ENCODE measurements at regions not wholly inside any gene's neighbourhood (a gene's known extent, or its start where the extent isn't known, plus 50 kb on each side); places are given as distances from the start of the nearest gene placed in this dataset.

GRCh38 chr1:82972841-82973553 lies 1025.9 kb downstream of the TTLL7 start:
- intact Hi-C loops (cut with DNase I), result no loop called here
- no peaks in the 10 kb centered on the region for H3K4me1 ChIP-seq
- no peak for DNase-seq
- H3K4me3 ChIP-seq, result no peak overlapping the region
- no peak for TF ChIP-seq CTCF (IDR thresholded peaks at IDR 0.05)
- no peaks in the 10 kb centered on the region for H3K27me3 ChIP-seq
- no peak overlapping the region for H3K27ac ChIP-seq
- no peaks in the 10 kb centered on the region for H3K36me3 ChIP-seq
- WGBS, 2 donors, result 88 to 89% methylated on average over 15 of the region's 15 CpGs
- no peak for ATAC-seq
- no peaks in the 10 kb centered on the region for H3K9me3 ChIP-seq

DNA sequence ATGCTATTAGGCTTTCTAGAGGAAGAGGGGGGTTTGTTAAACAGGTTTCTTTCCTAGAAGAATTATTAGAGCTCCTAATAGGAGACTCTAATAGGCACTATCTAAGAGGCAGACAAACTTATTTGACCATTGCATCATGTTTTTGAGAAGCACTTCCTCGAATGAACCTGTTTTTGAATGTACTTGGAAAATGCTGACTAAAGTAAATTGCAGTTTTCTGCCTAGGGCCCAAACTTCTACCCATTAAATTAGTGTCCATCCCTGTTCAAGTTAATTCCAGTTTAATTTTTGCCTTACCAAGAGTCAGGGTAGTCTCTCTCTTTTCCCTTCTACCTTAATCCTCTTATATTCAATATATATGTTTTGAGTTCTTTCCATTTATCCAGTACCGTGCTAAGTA lies 1029.6 kb downstream of the TTLL7 start:
- Histone ChIP-seq H3K27me3 (no peaks in the 10 kb centered on the region), H3K4me1 (no peaks in the 10 kb centered on the region), H3K27ac (no peak overlapping the region), H3K9me3 (peaks cover 0 to under 1% (median 0%) of the 10 kb centered on the region in 11 donors), H3K36me3 (no peaks in the 10 kb centered on the region), H3K4me3 (no peak overlapping the region)
- TF ChIP-seq CTCF (IDR thresholded peaks at IDR 0.05), result no peak
- WGBS, 2 donors, result 59 to 94% methylated on average over 2 of the region's 2 CpGs
- DNase-seq (no peak), ATAC-seq (no peak)
- intact Hi-C loops (cut with DNase I), result no loop called here

GRCh38 chr1:82962658-82963057 lies 1036.3 kb downstream of the TTLL7 start:
- Histone ChIP-seq H3K36me3 (no peaks in the 10 kb centered on the region), H3K9me3 (peaks cover 0 to 12% (median 0%) of the 10 kb centered on the region in 11 donors), H3K27ac (no peak overlapping the region), H3K4me1 (no peaks in the 10 kb centered on the region), H3K27me3 (no peaks in the 10 kb centered on the region), H3K4me3 (no peak overlapping the region)
- no peak for ATAC-seq
- TF ChIP-seq CTCF (IDR thresholded peaks at IDR 0.05), result no peak
- no peak for DNase-seq
- intact Hi-C loops (cut with DNase I), result no loop called here
- 79 to 80% methylated on average over 2 of the region's 2 CpGs for WGBS, 2 donors

DNA sequence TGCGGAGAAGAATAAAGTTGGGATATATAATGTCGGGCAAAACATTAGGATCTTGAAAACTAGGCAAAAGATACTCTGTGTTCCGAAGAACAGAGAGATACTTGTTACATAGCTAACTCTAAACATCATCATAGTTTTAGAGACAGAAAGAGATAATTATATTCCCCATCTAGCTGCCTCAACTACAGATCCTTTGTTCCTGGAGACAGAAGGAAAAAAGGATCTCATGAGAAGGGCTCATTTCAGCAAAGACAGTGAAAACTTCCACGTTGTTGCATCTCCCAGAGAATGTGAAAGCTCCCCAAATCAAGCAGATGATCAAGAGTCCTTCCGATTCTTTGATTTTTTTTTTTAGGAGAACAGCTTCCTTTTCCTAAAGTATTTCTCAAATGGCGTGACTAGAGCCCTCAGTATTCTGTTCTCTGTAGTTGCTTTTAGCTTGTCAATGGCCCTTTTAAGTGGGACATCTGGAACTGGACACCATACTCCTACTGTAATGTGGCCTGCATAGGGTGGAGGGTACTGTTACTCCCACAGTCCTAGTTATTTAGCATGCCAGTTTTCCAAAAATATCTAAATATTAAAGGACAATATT lies 1048.2 kb downstream of the TTLL7 start:
- Histone ChIP-seq H3K27me3 (no peaks in the 10 kb centered on the region), H3K4me1 (no peaks in the 10 kb centered on the region), H3K27ac (no peak overlapping the region), H3K4me3 (no peak overlapping the region), H3K36me3 (no peaks in the 10 kb centered on the region), H3K9me3 (no peaks in the 10 kb centered on the region)
- no peak for TF ChIP-seq CTCF (IDR thresholded peaks at IDR 0.05)
- DNase-seq (no peak), ATAC-seq (peak in 1 of 8 donors; percentile 4)
- intact Hi-C loops (cut with DNase I), result no loop called here
- 93 to 94% methylated on average over 6 of the region's 6 CpGs for WGBS, 2 donors
